Right hindlimb (tissue), 1 donor: ENCODE measurements at regions not wholly inside any gene's neighbourhood (a gene's known extent, or its start where the extent isn't known, plus 50 kb on each side); places are given as distances from the start of the nearest gene placed in this dataset.

ENCODE experiments used
- DNase-seq: peaks from one replicate; pipeline ENCODE4 v3.0.0-alpha.2; 2018

- DNase-seq, result no peak
Observed at GRCh38 chr6:6784514-6785162, 196.1 kb downstream of the LY86 start.

GRCh38 chr6:6785163-6785521 lies 196.6 kb downstream of the LY86 start:
- DNase-seq, result no peak

GRCh38 chr6:6788394-6789032 lies 200.0 kb downstream of the LY86 start:
- DNase-seq, result no peak

GRCh38 chr6:6790393-6790792 lies 201.9 kb downstream of the LY86 start:
- DNase-seq, result no peak

- no peak for DNase-seq
Observed at GRCh38 chr6:6790891-6791290, 202.4 kb downstream of the LY86 start.

GRCh38 chr6:6793388-6794250 lies 205.1 kb downstream of the LY86 start:
- DNase-seq, result no peak

GRCh38 chr6:6795393-6795792 lies 206.9 kb downstream of the LY86 start:
- no peak for DNase-seq

GRCh38 chr6:6796818-6797217 lies 208.3 kb downstream of the LY86 start:
- DNase-seq, result no peak

- DNase-seq, result no peak
Observed at GRCh38 chr6:6798448-6798860, 209.9 kb downstream of the LY86 start.

GRCh38 chr6:6801005-6801335 lies 212.4 kb downstream of the LY86 start:
- no peak for DNase-seq

- no peak for DNase-seq
Observed at GRCh38 chr6:6801635-6802218, 213.2 kb downstream of the LY86 start.

- DNase-seq, result no peak
Observed at GRCh38 chr6:6803180-6803977, 214.9 kb downstream of the LY86 start.

- DNase-seq, result no peak
Observed at GRCh38 chr6:6804843-6805615, 216.5 kb downstream of the LY86 start.

- DNase-seq, result no peak
Observed at GRCh38 chr6:6806844-6807518, 218.5 kb downstream of the LY86 start.

- no peak for DNase-seq
Observed at GRCh38 chr6:6808343-6808742, 219.8 kb downstream of the LY86 start.

- DNase-seq, result no peak
Observed at GRCh38 chr6:6808915-6809314, 220.4 kb downstream of the LY86 start.

GRCh38 chr6:6810727-6811126 lies 222.2 kb downstream of the LY86 start:
- no peak for DNase-seq

GRCh38 chr6:6811128-6812009 lies 222.8 kb downstream of the LY86 start:
- no peak for DNase-seq

GRCh38 chr6:6812427-6812826 lies 223.9 kb downstream of the LY86 start:
- no peak for DNase-seq

GRCh38 chr6:6815732-6816131 lies 227.2 kb downstream of the LY86 start:
- DNase-seq, result no peak
